ENCODE measurements at regions not wholly inside any gene's neighbourhood (a gene's known extent, or its start where the extent isn't known, plus 50 kb on each side); places are given as distances from the start of the nearest gene placed in this dataset.

- TF ChIP-seq, protein P1, sequence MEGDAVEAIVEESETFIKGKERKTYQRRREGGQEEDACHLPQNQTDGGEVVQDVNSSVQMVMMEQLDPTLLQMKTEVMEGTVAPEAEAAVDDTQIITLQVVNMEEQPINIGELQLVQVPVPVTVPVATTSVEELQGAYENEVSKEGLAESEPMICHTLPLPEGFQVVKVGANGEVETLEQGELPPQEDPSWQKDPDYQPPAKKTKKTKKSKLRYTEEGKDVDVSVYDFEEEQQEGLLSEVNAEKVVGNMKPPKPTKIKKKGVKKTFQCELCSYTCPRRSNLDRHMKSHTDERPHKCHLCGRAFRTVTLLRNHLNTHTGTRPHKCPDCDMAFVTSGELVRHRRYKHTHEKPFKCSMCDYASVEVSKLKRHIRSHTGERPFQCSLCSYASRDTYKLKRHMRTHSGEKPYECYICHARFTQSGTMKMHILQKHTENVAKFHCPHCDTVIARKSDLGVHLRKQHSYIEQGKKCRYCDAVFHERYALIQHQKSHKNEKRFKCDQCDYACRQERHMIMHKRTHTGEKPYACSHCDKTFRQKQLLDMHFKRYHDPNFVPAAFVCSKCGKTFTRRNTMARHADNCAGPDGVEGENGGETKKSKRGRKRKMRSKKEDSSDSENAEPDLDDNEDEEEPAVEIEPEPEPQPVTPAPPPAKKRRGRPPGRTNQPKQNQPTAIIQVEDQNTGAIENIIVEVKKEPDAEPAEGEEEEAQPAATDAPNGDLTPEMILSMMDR (IDR thresholded peaks at IDR 0.05; ENCODE audit: insufficient read depth, low read depth, low read length): no peak
- no peak for TF ChIP-seq EZH2 (IDR thresholded peaks at IDR 0.05; ENCODE audit: insufficient read depth, low read length)
These were observed 369.7 kb upstream of the RGS18 start for GRCh38 chr1:191788551-191788950.
